Activated CD4-positive, alpha-beta T cell treated with anti-CD3 and anti-CD28 coated beads for 36 hours (primary cell): ENCODE measurements at regions not wholly inside any gene's neighbourhood (a gene's known extent, or its start where the extent isn't known, plus 50 kb on each side); places are given as distances from the start of the nearest gene placed in this dataset.
"Not testable (repeated sequence)": the region's sequence is repeated elsewhere in the genome, so short reads cannot be mapped to it uniquely, and the experiment has no call there.

ENCODE experiments used
- ATAC-seq: fragments of 200-7000 bp; cut with Tn5 transposase; one replicate; pipeline ENCODE4 v1.10.0; 2021; ENCODE audit warnings: mild to moderate bottlenecking, moderate library complexity
- CTCF ChIA-PET: fragments of 350-600 bp; sonication (Branson Sonifier 250); formaldehyde crosslinking; loops from one replicate; lab custom pipeline; 2021; ENCODE audit warnings: antibody characterized with exemption; lab: Charles Lee
- POLR2A ChIA-PET: fragments of 350-600 bp; sonication (Branson Sonifier 250); formaldehyde crosslinking; loops from one replicate; lab custom pipeline; 2021; ENCODE audit warnings: antibody characterized with exemption, inconsistent platforms; lab: Charles Lee
- DNase-seq: peaks from one replicate; pipeline ENCODE4 v3.0.0-alpha.2; 2020
- H3K27ac Mint-ChIP-seq: one replicate; pipeline ENCODE4 v1.8.0; 2021; ENCODE audit warnings: mixed read lengths
- H3K27me3 Mint-ChIP-seq: one replicate; pipeline ENCODE4 v1.8.0; 2021; ENCODE audit warnings: mixed read lengths
- H3K36me3 Mint-ChIP-seq: one replicate; pipeline ENCODE4 v1.8.0; 2021; ENCODE audit warnings: low read depth, mixed read lengths
- H3K4me1 Mint-ChIP-seq: one replicate; pipeline ENCODE4 v1.8.0; 2021; ENCODE audit warnings: mixed read lengths
- H3K4me3 Mint-ChIP-seq: one replicate; pipeline ENCODE4 v1.8.0; 2021; ENCODE audit warnings: mild to moderate bottlenecking, moderate library complexity, mixed read lengths
- H3K9me3 Mint-ChIP-seq: one replicate; pipeline ENCODE4 v1.8.0; 2021; ENCODE audit warnings: low read depth, mixed read lengths
- intact Hi-C, 2 experiments: fragments of 100-400 bp; cut with DNase I in 1 of 2; cut with micrococcal nuclease in 1 of 2; formaldehyde crosslinking; loops; one replicate each; pipeline versions ENCODE4 v1.14.2 to v1.15.1; 2022 to 2024; cut with DNase I, micrococcal nuclease

DNA sequence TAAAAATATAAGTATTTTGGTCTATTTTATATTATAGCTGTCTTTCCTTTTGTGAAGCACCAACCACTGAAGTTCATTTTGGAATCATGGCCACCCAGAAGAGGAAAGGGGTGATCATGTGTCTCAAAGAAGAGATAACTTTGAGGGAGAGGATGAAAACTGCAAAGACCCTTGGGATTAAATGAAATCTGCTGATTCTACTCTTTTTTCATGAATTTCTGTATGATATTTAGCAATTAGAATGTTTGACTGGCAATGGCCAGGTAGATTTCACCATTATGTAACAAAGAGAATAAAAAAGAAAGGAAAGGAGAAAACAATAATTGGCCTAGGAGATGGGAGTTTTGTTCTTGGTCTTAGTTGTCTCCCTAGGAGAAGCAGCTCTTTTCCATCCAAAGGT is 350.8 kb downstream of the EMP1 start:
- intact Hi-C loops: no loop called here
- ChIA-PET CTCF (interaction anchor here (2.7 kb wide), 1 partner anchor 13 kb away, joined by 13 read pairs; no protein-coding TSS in a partner anchor), POLR2A (no interaction called here)
- DNase-seq (no peak), ATAC-seq (no peak)
- peaks cover 6% of the 10 kb centered on the region for H3K27me3 Mint-ChIP-seq
- H3K9me3 Mint-ChIP-seq: peaks cover under 1% of the 10 kb centered on the region
- no peak overlapping the region for H3K4me3 Mint-ChIP-seq
- H3K4me1 Mint-ChIP-seq: no peaks in the 10 kb centered on the region
- no peak overlapping the region for H3K27ac Mint-ChIP-seq
- no peaks in the 10 kb centered on the region for H3K36me3 Mint-ChIP-seq

DNA sequence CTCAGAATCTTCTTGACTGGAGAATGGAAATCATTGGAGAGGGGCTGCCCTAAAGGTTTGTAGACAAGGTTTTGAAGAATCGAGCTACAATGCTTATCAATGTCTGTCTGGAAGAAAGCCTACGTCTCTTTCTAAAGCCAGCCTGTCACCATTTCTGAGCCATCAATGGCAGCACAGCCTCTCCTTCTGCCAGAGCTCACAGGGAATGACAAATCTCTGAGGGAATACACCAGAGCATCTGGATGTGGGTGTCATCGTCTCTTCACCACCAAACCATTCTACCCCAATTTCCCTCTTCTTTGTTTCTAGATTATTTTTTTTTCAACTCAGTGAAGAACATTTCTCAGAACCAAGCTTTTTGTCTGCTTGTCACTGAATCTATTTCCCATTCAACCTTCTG is 349.7 kb downstream of the EMP1 start:
- no peaks in the 10 kb centered on the region for H3K36me3 Mint-ChIP-seq
- H3K27ac Mint-ChIP-seq: no peak overlapping the region
- H3K4me1 Mint-ChIP-seq: no peaks in the 10 kb centered on the region
- H3K9me3 Mint-ChIP-seq: no peaks in the 10 kb centered on the region
- intact Hi-C loops: no loop called here
- ChIA-PET CTCF (interaction anchor here (0.6 to 2.7 kb wide), 3 partner anchors 10 to 603 kb away, joined by 3 to 13 read pairs (median 4); no protein-coding TSS in a partner anchor), POLR2A (no interaction called here)
- peaks cover 6% of the 10 kb centered on the region for H3K27me3 Mint-ChIP-seq
- ATAC-seq (no peak), DNase-seq (no peak)
- no peak overlapping the region for H3K4me3 Mint-ChIP-seq

DNA sequence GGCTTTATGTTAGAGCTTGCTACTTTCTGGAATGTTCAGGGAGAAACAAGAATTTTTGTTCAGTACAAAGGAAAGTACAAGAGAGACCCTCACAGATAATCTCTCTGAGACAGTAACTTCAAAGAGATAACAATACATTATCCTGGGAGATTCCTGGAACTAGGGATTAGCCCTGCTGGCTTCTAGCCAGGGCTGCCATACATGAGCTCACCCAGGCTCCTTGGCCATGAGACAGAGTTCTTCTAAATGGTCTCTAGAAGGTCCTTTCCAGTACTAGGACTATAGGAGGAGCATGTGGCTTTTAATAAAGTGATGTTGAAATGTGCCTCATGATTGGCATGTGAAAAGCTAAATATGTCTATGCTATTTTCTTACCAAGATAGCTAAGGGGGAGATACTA is 342.5 kb downstream of the EMP1 start:
- no peak overlapping the region for H3K4me3 Mint-ChIP-seq
- no peaks in the 10 kb centered on the region for H3K36me3 Mint-ChIP-seq
- peaks cover 15% of the 10 kb centered on the region for H3K27me3 Mint-ChIP-seq
- no peak overlapping the region for H3K27ac Mint-ChIP-seq
- H3K9me3 Mint-ChIP-seq: no peaks in the 10 kb centered on the region
- no peak for DNase-seq
- no peak for ATAC-seq
- peaks cover 6% of the 10 kb centered on the region for H3K4me1 Mint-ChIP-seq
- intact Hi-C loops: loop anchor here in 1 of 2 experiments (10.0 kb wide), 1 partner anchor 264 kb away; no protein-coding TSS in a partner anchor
- ChIA-PET POLR2A (no interaction called here), CTCF (interaction anchor here (0.5 to 1.0 kb wide), 3 partner anchors 10 to 283 kb away, joined by 3 read pairs; no protein-coding TSS in a partner anchor)

DNA sequence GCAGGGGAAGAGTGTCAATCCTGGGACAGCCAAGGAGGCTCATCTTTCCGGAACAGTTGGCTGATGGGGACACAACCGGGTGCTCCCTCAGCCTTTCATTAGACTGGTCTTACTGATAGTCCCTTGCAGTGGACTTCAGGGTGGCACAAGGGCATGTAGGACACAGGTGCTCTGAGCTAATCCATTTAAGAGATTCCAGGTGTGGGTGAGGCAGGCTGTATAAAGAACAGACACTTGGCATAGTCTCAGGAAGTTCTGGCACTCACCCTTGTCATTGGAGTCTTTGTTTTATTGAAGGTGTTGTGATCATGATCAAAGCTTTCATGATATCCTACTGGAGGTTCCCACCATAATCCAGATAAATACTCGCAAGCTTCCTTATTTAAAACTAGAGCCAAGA is 341.6 kb downstream of the EMP1 start:
- Mint-ChIP-seq H3K9me3 (no peaks in the 10 kb centered on the region), H3K27me3 (peaks cover 15% of the 10 kb centered on the region), H3K4me1 (peaks cover 6% of the 10 kb centered on the region), H3K4me3 (no peak overlapping the region), H3K36me3 (no peaks in the 10 kb centered on the region), H3K27ac (no peak overlapping the region)
- POLR2A ChIA-PET: no interaction called here
- intact Hi-C loops: loop anchor here in 1 of 2 experiments (10.0 kb wide), 1 partner anchor 263 kb away; no protein-coding TSS in a partner anchor
- ATAC-seq (no peak), DNase-seq (no peak)
- CTCF ChIA-PET: no interaction called here

DNA sequence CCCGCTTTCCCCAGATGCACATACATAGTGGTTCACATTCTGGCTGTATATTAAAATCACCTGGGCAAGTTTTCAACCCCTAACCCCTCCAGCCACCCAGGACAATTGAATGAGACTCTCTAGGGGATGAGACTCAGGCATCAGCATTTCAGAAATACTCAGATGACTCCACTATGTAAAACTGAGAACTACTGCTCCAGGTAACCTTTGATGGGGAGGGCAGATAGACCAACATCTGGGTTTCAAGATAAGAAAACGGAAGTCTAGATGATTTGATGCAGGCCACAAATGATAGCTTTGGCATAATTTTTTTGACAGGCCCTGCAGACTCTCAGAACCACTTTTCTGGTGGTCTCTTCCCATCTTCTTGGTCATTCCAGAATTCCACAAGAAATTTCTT is 341.1 kb downstream of the EMP1 start:
- ChIA-PET POLR2A (no interaction called here), CTCF (no interaction called here)
- ATAC-seq (peak; percentile 64), DNase-seq (no peak)
- H3K4me3 Mint-ChIP-seq: no peak overlapping the region
- H3K36me3 Mint-ChIP-seq: no peaks in the 10 kb centered on the region
- H3K9me3 Mint-ChIP-seq: no peaks in the 10 kb centered on the region
- no peak overlapping the region for H3K27ac Mint-ChIP-seq
- H3K4me1 Mint-ChIP-seq: peaks cover 6% of the 10 kb centered on the region
- intact Hi-C loops: loop anchor here in 1 of 2 experiments (10.0 kb wide), 1 partner anchor 263 kb away; no protein-coding TSS in a partner anchor
- peaks cover 15% of the 10 kb centered on the region for H3K27me3 Mint-ChIP-seq

DNA sequence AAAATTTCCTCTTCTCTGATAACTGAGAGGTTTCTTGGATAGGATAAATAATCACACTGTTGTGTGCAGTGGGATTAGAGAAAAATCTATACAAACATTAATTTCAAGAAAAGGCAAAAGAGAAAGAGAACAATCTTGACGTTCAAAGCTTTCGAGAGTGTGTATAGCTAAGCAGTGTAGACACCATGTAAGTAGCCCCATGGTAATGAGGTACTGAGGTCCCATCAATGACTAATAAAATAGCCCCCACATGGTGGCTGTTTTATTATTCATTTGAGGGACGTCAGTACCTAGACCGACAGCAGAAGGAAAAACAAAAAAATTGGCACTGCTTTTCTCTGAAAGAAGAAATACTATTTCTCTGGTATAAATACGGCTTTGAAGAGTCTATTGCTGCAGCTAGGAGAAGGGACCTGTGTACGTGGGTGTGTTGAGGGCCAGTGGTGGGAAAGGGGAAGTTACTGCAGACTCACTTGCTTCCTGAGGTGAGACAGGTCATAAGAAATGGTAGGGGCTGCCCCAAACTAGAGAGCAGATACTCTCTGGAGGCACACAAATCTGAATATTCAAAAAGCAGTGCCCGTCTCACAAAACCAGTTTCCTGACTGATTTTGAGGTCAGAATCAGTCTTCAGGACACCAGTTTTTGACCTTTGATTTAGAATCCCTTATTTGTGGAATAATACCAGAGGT is 339.8 kb downstream of the EMP1 start:
- intact Hi-C loops: loop anchor here in 1 of 2 experiments (10.0 kb wide), 1 partner anchor 262 kb away; no protein-coding TSS in a partner anchor
- Mint-ChIP-seq H3K4me3 (no peak overlapping the region), H3K4me1 (peaks cover 6% of the 10 kb centered on the region), H3K9me3 (no peaks in the 10 kb centered on the region), H3K27me3 (peaks cover 15% of the 10 kb centered on the region), H3K27ac (no peak overlapping the region), H3K36me3 (no peaks in the 10 kb centered on the region)
- ChIA-PET CTCF (interaction anchor here (0.6 to 0.8 kb wide), 2 partner anchors 36 to 280 kb away, joined by 3 to 4 read pairs; no protein-coding TSS in a partner anchor), POLR2A (no interaction called here)
- ATAC-seq: peak; percentile 84
- DNase-seq: peak; percentile 28

DNA sequence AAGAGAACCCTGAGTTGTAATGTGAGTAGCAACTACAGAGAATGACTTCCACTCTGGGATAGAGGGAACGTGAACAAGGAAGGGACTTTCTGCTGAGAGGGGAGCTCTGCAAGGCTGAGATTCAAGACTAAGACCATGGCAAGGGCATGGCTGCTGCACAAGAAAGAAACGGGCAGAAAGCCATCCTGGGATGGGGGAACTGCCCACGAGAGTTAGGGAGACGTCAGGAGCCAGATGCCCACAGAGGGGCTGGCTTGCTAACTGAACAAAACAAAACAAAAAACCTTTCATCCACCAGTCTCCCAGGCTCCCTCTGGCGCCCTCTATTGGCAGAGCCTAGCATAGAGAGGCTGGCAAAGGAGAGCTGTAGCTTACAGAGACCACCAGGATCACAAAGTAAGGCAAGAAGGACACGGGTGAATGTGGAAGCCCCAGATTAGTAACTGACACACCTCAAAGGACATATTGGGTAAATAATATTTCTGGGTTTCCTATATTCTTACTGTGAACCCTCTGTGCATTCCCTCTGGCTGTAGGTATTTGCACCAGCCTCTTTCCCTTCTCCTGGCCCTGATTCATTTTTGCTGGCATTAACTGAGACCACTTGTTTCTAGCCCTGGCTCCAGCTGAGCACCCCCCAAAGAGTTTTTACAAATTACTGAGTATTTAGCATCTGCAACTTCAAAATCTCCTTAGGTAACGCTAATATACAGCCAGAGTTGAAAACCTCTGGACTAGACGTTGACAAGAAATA is 338.3 kb downstream of the EMP1 start:
- ChIA-PET POLR2A (no interaction called here), CTCF (interaction anchor here (0.5 to 2.5 kb wide), 12 partner anchors 10 to 632 kb away, joined by 3 to 13 read pairs (median 3); no protein-coding TSS in a partner anchor)
- no peak overlapping the region for H3K27ac Mint-ChIP-seq
- peak; percentile 78 for DNase-seq
- H3K36me3 Mint-ChIP-seq: no peaks in the 10 kb centered on the region
- ATAC-seq: no peak
- H3K4me3 Mint-ChIP-seq: no peak overlapping the region
- H3K27me3 Mint-ChIP-seq: peaks cover 17% of the 10 kb centered on the region
- H3K9me3 Mint-ChIP-seq: no peaks in the 10 kb centered on the region
- intact Hi-C loops: loop anchor here (1.0 to 10.0 kb wide), 3 partner anchors 257 to 280 kb away; no protein-coding TSS in a partner anchor
- peaks cover 6% of the 10 kb centered on the region for H3K4me1 Mint-ChIP-seq

DNA sequence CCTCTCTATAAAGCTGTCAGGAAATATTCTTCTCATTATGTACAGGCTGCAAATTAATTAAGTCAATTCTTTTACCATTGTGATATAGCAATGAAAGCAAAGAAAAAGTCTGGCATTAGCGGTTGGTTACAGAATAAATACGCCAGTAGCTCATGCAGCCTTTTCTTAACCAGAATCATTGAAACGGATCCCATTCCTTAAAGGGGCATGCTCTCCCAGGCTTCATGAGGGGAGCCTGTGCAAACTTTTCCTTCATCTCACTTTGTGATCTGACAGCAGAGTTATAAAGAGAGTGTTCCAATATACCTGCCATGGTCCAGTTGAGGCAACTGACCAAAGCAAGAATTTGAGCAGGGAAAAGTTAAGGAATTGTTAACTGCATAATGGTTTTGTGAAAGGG is 337.7 kb downstream of the EMP1 start:
- CTCF ChIA-PET: interaction anchor here (0.5 to 2.5 kb wide), 9 partner anchors 10 to 537 kb away, joined by 3 to 13 read pairs (median 3); no protein-coding TSS in a partner anchor
- POLR2A ChIA-PET: no interaction called here
- intact Hi-C loops: loop anchor here (1.0 to 10.0 kb wide), 2 partner anchors 256 to 259 kb away; no protein-coding TSS in a partner anchor
- Mint-ChIP-seq H3K9me3 (no peaks in the 10 kb centered on the region), H3K36me3 (no peaks in the 10 kb centered on the region), H3K27ac (no peak overlapping the region), H3K27me3 (peaks cover 19% of the 10 kb centered on the region), H3K4me1 (peaks cover 6% of the 10 kb centered on the region), H3K4me3 (no peak overlapping the region)
- ATAC-seq (no peak), DNase-seq (no peak)

DNA sequence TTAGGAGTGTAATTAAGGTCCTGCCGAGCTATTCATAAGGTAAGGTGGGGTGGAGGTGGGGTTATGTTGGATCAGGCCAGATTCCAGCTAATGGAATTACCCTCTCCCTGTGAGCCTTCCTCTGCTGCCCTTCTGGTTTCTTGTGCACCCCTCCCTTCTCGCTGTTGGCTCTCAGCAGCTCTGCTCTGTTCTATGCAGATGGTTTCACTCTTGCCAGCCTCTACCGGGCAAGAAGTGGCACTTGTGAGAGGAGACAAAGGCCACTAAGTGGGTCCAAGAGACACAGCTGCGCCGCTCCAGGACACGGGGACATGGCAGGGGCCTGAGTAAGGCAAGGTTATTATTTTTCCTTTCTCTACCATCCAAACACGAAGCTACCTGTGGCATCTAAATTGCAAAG is 334.4 kb downstream of the EMP1 start:
- ATAC-seq (no peak), DNase-seq (no peak)
- no peak overlapping the region for H3K4me3 Mint-ChIP-seq
- no peaks in the 10 kb centered on the region for H3K4me1 Mint-ChIP-seq
- no peaks in the 10 kb centered on the region for H3K9me3 Mint-ChIP-seq
- intact Hi-C loops: loop anchor here in 1 of 2 experiments (10.0 kb wide), 1 partner anchor 256 kb away; no protein-coding TSS in a partner anchor
- POLR2A ChIA-PET: no interaction called here
- CTCF ChIA-PET: interaction anchor here (0.5 kb wide), 1 partner anchor 460 kb away, joined by 3 read pairs; no protein-coding TSS in a partner anchor
- no peak overlapping the region for H3K27ac Mint-ChIP-seq
- H3K36me3 Mint-ChIP-seq: no peaks in the 10 kb centered on the region
- H3K27me3 Mint-ChIP-seq: peaks cover 11% of the 10 kb centered on the region

DNA sequence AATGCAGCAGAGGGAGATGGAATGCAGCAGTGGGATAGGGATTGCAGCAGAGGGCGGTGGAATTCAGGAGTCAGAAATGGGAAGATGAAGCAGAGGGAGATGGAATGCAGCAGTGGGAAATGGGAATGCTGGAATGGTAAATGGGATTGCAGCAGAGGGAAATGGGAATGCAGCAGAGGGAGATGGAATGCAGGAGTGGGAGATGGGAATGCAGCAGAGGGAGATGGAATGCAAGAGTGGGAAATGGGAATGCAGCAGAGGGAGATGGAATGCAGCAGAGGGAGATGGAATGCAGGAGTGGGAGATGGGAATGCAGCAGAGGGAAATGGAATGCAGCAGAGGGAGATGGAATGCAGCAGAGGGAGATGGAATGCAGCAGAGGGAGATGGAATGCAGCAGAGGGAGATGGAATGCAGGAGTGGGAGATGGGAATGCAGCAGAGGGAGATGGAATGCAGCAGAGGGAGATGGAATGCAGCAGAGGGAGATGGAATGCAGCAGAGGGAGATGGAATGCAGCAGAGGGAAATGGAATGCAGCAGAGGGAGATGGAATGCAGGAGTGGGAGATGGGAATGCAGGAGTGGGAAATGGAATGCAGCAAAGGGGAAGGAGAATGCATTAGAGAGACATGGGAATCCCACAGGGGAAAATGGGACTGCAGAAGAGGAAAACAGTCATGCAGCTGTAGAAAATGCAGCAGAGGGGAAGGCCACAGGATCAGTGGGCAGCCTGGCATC is 329.8 kb downstream of the EMP1 start:
- H3K4me1 Mint-ChIP-seq, H3K4me3 Mint-ChIP-seq, DNase-seq, H3K27me3 Mint-ChIP-seq, H3K9me3 Mint-ChIP-seq, POLR2A ChIA-PET, H3K36me3 Mint-ChIP-seq, ATAC-seq, intact Hi-C loops, H3K27ac Mint-ChIP-seq, CTCF ChIA-PET: not testable (repeated sequence)
